ENCODE measurements at regions not wholly inside any gene's neighbourhood (a gene's known extent, or its start where the extent isn't known, plus 50 kb on each side); places are given as distances from the start of the nearest gene placed in this dataset.

GRCh38 chr7:36788825-36789470 lies 64.7 kb upstream of the AOAH start:
- no peak for DNase-seq (ENCODE audit: low read depth)
- TF ChIP-seq, protein P1, sequence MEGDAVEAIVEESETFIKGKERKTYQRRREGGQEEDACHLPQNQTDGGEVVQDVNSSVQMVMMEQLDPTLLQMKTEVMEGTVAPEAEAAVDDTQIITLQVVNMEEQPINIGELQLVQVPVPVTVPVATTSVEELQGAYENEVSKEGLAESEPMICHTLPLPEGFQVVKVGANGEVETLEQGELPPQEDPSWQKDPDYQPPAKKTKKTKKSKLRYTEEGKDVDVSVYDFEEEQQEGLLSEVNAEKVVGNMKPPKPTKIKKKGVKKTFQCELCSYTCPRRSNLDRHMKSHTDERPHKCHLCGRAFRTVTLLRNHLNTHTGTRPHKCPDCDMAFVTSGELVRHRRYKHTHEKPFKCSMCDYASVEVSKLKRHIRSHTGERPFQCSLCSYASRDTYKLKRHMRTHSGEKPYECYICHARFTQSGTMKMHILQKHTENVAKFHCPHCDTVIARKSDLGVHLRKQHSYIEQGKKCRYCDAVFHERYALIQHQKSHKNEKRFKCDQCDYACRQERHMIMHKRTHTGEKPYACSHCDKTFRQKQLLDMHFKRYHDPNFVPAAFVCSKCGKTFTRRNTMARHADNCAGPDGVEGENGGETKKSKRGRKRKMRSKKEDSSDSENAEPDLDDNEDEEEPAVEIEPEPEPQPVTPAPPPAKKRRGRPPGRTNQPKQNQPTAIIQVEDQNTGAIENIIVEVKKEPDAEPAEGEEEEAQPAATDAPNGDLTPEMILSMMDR (IDR thresholded peaks at IDR 0.05; ENCODE audit: insufficient read depth, low read depth, low read length, missing control alignments), result no peak
- no peak overlapping the region for H3K4me3 ChIP-seq (ENCODE audit: low read depth, low read length)

- TF ChIP-seq, protein P1 (IDR thresholded peaks at IDR 0.05; ENCODE audit: insufficient read depth, low read depth, low read length, missing control alignments), result no peak
- DNase-seq (ENCODE audit: low read depth), result peak; percentile 71
- no peak overlapping the region for H3K4me3 ChIP-seq (ENCODE audit: low read depth, low read length)
Observed at GRCh38 chr7:36787933-36788378, 63.7 kb upstream of the AOAH start.

- TF ChIP-seq, protein P1 (IDR thresholded peaks at IDR 0.05; ENCODE audit: insufficient read depth, low read depth, low read length, missing control alignments), result no peak
- no peak overlapping the region for H3K4me3 ChIP-seq (ENCODE audit: low read depth, low read length)
- peak; percentile 83 for DNase-seq (ENCODE audit: low read depth)
Observed at GRCh38 chr7:36784991-36785940, 61.0 kb upstream of the AOAH start.

- no peak overlapping the region for H3K4me3 ChIP-seq (ENCODE audit: low read depth, low read length)
- DNase-seq (ENCODE audit: low read depth), result no peak
- TF ChIP-seq, protein P1 (IDR thresholded peaks at IDR 0.05; ENCODE audit: insufficient read depth, low read depth, low read length, missing control alignments), result no peak
Observed at GRCh38 chr7:36781011-36781738, 56.9 kb upstream of the AOAH start.

DNA sequence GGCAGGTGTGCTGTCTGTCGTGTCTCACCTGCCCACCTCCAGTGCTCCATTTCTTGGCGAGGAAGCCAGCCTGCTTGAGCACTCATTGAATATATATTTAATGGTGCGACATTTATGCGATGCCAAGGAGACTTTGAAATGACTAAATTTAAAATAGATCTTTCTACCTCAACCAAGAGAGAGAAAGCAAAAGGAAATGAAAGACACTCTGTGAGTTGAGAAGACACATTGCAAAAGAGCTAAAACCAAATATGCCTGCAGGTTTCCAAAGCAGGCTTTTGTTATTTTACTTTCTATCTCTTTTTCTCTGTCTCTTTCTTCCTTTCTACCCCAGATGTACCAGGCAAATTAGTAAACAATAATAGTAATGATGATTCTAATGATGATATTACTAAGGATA lies 53.6 kb upstream of the AOAH start:
- H3K4me3 ChIP-seq (ENCODE audit: low read depth, low read length), result no peak overlapping the region
- no peak for DNase-seq (ENCODE audit: low read depth)
- TF ChIP-seq, protein P1 (IDR thresholded peaks at IDR 0.05; ENCODE audit: insufficient read depth, low read depth, low read length, missing control alignments), result no peak

- no peak for DNase-seq (ENCODE audit: low read depth)
- H3K4me3 ChIP-seq (ENCODE audit: low read depth, low read length), result no peak overlapping the region
- TF ChIP-seq, protein P1 (IDR thresholded peaks at IDR 0.05; ENCODE audit: insufficient read depth, low read depth, low read length, missing control alignments), result no peak
Observed at GRCh38 chr7:36777062-36777461, 52.8 kb upstream of the AOAH start.
